ENCODE measurements at regions not wholly inside any gene's neighbourhood (a gene's known extent, or its start where the extent isn't known, plus 50 kb on each side); places are given as distances from the start of the nearest gene placed in this dataset.

GRCh38 chr9:106728860-106729259 is 134.1 kb upstream of the ZNF462 start:
- DNase-seq (ENCODE audit: low read depth): no peak
- H3K4me3 ChIP-seq (ENCODE audit: low read depth, low read length): no peak overlapping the region

- H3K4me3 ChIP-seq (ENCODE audit: low read depth, low read length): no peak overlapping the region
- DNase-seq (ENCODE audit: low read depth): no peak
Observed at GRCh38 chr9:106731910-106732309, 131.1 kb upstream of the ZNF462 start.

GRCh38 chr9:106733828-106734380 is 129.1 kb upstream of the ZNF462 start:
- no peak overlapping the region for H3K4me3 ChIP-seq (ENCODE audit: low read depth, low read length)
- no peak for DNase-seq (ENCODE audit: low read depth)

GRCh38 chr9:106737516-106737915 is 125.5 kb upstream of the ZNF462 start:
- no peak for DNase-seq (ENCODE audit: low read depth)
- H3K4me3 ChIP-seq (ENCODE audit: low read depth, low read length): no peak overlapping the region

GRCh38 chr9:106738109-106738508 is 124.9 kb upstream of the ZNF462 start:
- DNase-seq (ENCODE audit: low read depth): no peak

GRCh38 chr9:106745457-106745856 is 117.5 kb upstream of the ZNF462 start:
- no peak for DNase-seq (ENCODE audit: low read depth)
- no peak overlapping the region for H3K4me3 ChIP-seq (ENCODE audit: low read depth, low read length)

More at GRCh38 chr9:106738109-106738508, 124.9 kb upstream of the ZNF462 start:
- H3K4me3 ChIP-seq (ENCODE audit: low read depth, low read length): no peak overlapping the region

- H3K4me3 ChIP-seq (ENCODE audit: low read depth, low read length): no peak overlapping the region
- no peak for DNase-seq (ENCODE audit: low read depth)
Observed at GRCh38 chr9:106745876-106746275, 117.1 kb upstream of the ZNF462 start.

- no peak for DNase-seq (ENCODE audit: low read depth)
- no peak overlapping the region for H3K4me3 ChIP-seq (ENCODE audit: low read depth, low read length)
Observed at GRCh38 chr9:106751681-106752080, 111.3 kb upstream of the ZNF462 start.

GRCh38 chr9:106752581-106752980 is 110.4 kb upstream of the ZNF462 start:
- H3K4me3 ChIP-seq (ENCODE audit: low read depth, low read length): no peak overlapping the region
- DNase-seq (ENCODE audit: low read depth): no peak

GRCh38 chr9:106753155-106753671 is 109.8 kb upstream of the ZNF462 start:
- no peak overlapping the region for H3K4me3 ChIP-seq (ENCODE audit: low read depth, low read length)
- DNase-seq (ENCODE audit: low read depth): no peak

- no peak overlapping the region for H3K4me3 ChIP-seq (ENCODE audit: low read depth, low read length)
- DNase-seq (ENCODE audit: low read depth): no peak
Observed at GRCh38 chr9:106755736-106756135, 107.2 kb upstream of the ZNF462 start.

- no peak for DNase-seq (ENCODE audit: low read depth)
- H3K4me3 ChIP-seq (ENCODE audit: low read depth, low read length): no peak overlapping the region
Observed at GRCh38 chr9:106757514-106757913, 105.5 kb upstream of the ZNF462 start.

- no peak for DNase-seq (ENCODE audit: low read depth)
- H3K4me3 ChIP-seq (ENCODE audit: low read depth, low read length): no peak overlapping the region
Observed at GRCh38 chr9:106758911-106759310, 104.1 kb upstream of the ZNF462 start.

- DNase-seq (ENCODE audit: low read depth): no peak
- H3K4me3 ChIP-seq (ENCODE audit: low read depth, low read length): no peak overlapping the region
Observed at GRCh38 chr9:106761493-106761892, 101.5 kb upstream of the ZNF462 start.

- H3K4me3 ChIP-seq (ENCODE audit: low read depth, low read length): no peak overlapping the region
- DNase-seq (ENCODE audit: low read depth): no peak
Observed at GRCh38 chr9:106766616-106767015, 96.3 kb upstream of the ZNF462 start.

- no peak for DNase-seq (ENCODE audit: low read depth)
- no peak overlapping the region for H3K4me3 ChIP-seq (ENCODE audit: low read depth, low read length)
Observed at GRCh38 chr9:106769331-106769730, 93.6 kb upstream of the ZNF462 start.

- no peak overlapping the region for H3K4me3 ChIP-seq (ENCODE audit: low read depth, low read length)
- no peak for DNase-seq (ENCODE audit: low read depth)
Observed at GRCh38 chr9:106771608-106772007, 91.4 kb upstream of the ZNF462 start.

GRCh38 chr9:106772523-106773290 is 90.3 kb upstream of the ZNF462 start:
- DNase-seq (ENCODE audit: low read depth): no peak
- no peak overlapping the region for H3K4me3 ChIP-seq (ENCODE audit: low read depth, low read length)

GRCh38 chr9:106773750-106774149 is 89.2 kb upstream of the ZNF462 start:
- H3K4me3 ChIP-seq (ENCODE audit: low read depth, low read length): no peak overlapping the region
- DNase-seq (ENCODE audit: low read depth): no peak

GRCh38 chr9:106775960-106776359 is 87.0 kb upstream of the ZNF462 start:
- no peak for DNase-seq (ENCODE audit: low read depth)
- no peak overlapping the region for H3K4me3 ChIP-seq (ENCODE audit: low read depth, low read length)

GRCh38 chr9:106779796-106780195 is 83.2 kb upstream of the ZNF462 start:
- DNase-seq (ENCODE audit: low read depth): no peak
- no peak overlapping the region for H3K4me3 ChIP-seq (ENCODE audit: low read depth, low read length)
